HepG2 (cell line): ENCODE measurements at regions not wholly inside any gene's neighbourhood (a gene's known extent, or its start where the extent isn't known, plus 50 kb on each side); places are given as distances from the start of the nearest gene placed in this dataset.

Source experiments
- ATAC-seq: fragments of 200-7000 bp; cut with Tn5 transposase; 3 replicates; pipeline ENCODE4 v1.9.1; 2020; ENCODE audit warnings: mild to moderate bottlenecking, moderate library complexity
- BruUV-seq: library from RNA; stranded (reverse); fragments of 400-500 nt; replicated peaks from 2 replicates; lab custom pipeline; 2021; lab: Mats Ljungman, UMichigan
- CTCF ChIA-PET: fragments of 300-600 bp; formaldehyde crosslinking; extraction: SDS; loops from one replicate; lab custom pipeline; 2021; ENCODE audit warnings: low total read pairs, inconsistent platforms, low intra/inter-chr PET ratio; lab: Yijun Ruan, JAX
- POLR2A ChIA-PET: fragments of 350-600 bp; sonication (Branson Sonifier 250); formaldehyde crosslinking; loops from one replicate; lab custom pipeline; 2020; ENCODE audit warnings: antibody characterized with exemption, inconsistent platforms; lab: Yijun Ruan, JAX
- DNase-seq: peaks from one replicate; pipeline ENCODE4 v3.0.0-alpha.2; 2015; ENCODE audit warnings: low spot score
- FAIRE-seq: peaks from 3 replicates; lab custom pipeline; 2011; peaks lifted over from hg19 to GRCh38; lab: Jason Lieb, UNC
- H2AFZ ChIP-seq: one replicate; pipeline ENCODE4 v1.6.1; 2011; ENCODE audit warnings: low read length, inconsistent platforms
- H3K27ac ChIP-seq: fragments of 300-600 bp; 3 replicates; pipeline ENCODE4 v1.8.0; 2011; ENCODE audit warnings: mixed run types, mild to moderate bottlenecking, mixed read lengths, low read length, inconsistent platforms; ENCODE audit not compliant: insufficient read depth; ENCODE audit errors: extremely low read length
- H3K27me3 ChIP-seq, 2 experiments: fragments of 200-600 bp in 1 of 2; 2 replicates in 1 of 2; 3 replicates in 1 of 2; pipeline versions ENCODE4 v1.6.0 to v1.8.0; 2011; ENCODE audit warnings: low read length in 2 of 2, mild to moderate bottlenecking in 2 of 2, moderate library complexity in 2 of 2, inconsistent platforms in 1 of 2; ENCODE audit not compliant: insufficient read depth in 2 of 2, control insufficient read depth in 1 of 2
- H3K36me3 ChIP-seq, 2 experiments: fragments of 200-600 bp in 1 of 2; replicated peaks in 1 of 2; 2 replicates in 1 of 2; 3 replicates in 1 of 2; pipeline versions ENCODE4 v1.5.1 to v1.8.0; 2011; ENCODE audit warnings: low read length in 2 of 2, inconsistent platforms in 1 of 2; ENCODE audit not compliant: insufficient read depth in 2 of 2, control insufficient read depth in 1 of 2
- H3K4me1 ChIP-seq: 2 replicates; pipeline ENCODE4 v1.5.1; 2012; ENCODE audit warnings: low read length, inconsistent platforms; ENCODE audit not compliant: insufficient read depth
- H3K4me2 ChIP-seq: 2 replicates; pipeline ENCODE4 v1.6.0; 2011; ENCODE audit warnings: low read depth, low read length, inconsistent platforms
- H3K4me3 ChIP-seq, 3 experiments: fragments of 200-600 bp in 1 of 3; sonication (generic), shearing (Covaris generic) in 1 of 3; replicated peaks in 1 of 3; 2 replicates each; pipeline ENCODE4 v1.5.1; 2011 to 2016; ENCODE audit warnings: low read length in 3 of 3, inconsistent platforms in 2 of 3, low read depth in 2 of 3, mild to moderate bottlenecking in 2 of 3, control low read depth in 1 of 3, mixed read lengths in 1 of 3; ENCODE audit not compliant: insufficient read depth in 1 of 3
- H3K79me2 ChIP-seq: one replicate; pipeline ENCODE4 v1.6.1; 2011; ENCODE audit warnings: low read length, inconsistent platforms; ENCODE audit not compliant: insufficient read depth
- H3K9ac ChIP-seq: 2 replicates; pipeline ENCODE4 v1.6.0; 2011; ENCODE audit warnings: mild to moderate bottlenecking, low read depth, low read length, inconsistent platforms; ENCODE audit not compliant: insufficient read depth
- H3K9me3 ChIP-seq: 2 replicates; pipeline ENCODE4 v1.5.1; 2012; ENCODE audit warnings: mild to moderate bottlenecking, low read length
- H4K20me1 ChIP-seq: 2 replicates; pipeline ENCODE4 v1.6.0; 2011; ENCODE audit warnings: inconsistent platforms, mild to moderate bottlenecking, low read length, moderate library complexity; ENCODE audit not compliant: insufficient read depth
- ELF1 ChIP-seq: sonication (generic); formaldehyde crosslinking; IDR thresholded peaks from 2 replicates; pipeline ENCODE4 v1.4.0; 2020; ENCODE audit warnings: missing genetic modification reagents
- FOXC1 ChIP-seq: sonication (generic); formaldehyde crosslinking; IDR thresholded peaks from 2 replicates; pipeline ENCODE4 v1.8.0; 2022; ENCODE audit warnings: mild to moderate bottlenecking, missing genetic modification reagents, borderline replicate concordance
- GATAD2A ChIP-seq: IDR thresholded peaks from 2 replicates; pipeline ENCODE4 v1.6.1; 2016
- IKZF1 ChIP-seq: fragments of 450-650 bp; IDR thresholded peaks from 2 replicates; pipeline ENCODE4 v1.7.1; 2016
- NFKB2 ChIP-seq: sonication (generic); formaldehyde crosslinking; IDR thresholded peaks from 2 replicates; pipeline ENCODE4 v1.4.0; 2020; ENCODE audit warnings: missing genetic modification reagents, borderline replicate concordance
- SMC3 ChIP-seq: IDR thresholded peaks from 2 replicates; pipeline ENCODE4 v1.6.1; 2011; ENCODE audit warnings: low read length, improper control_type of control experiment
- SP5 ChIP-seq: IDR thresholded peaks from 2 replicates; pipeline ENCODE4 v1.6.1; 2016; ENCODE audit warnings: low read depth, borderline replicate concordance
- SRSF4 ChIP-seq: fragments of 200-400 bp; formaldehyde crosslinking; IDR thresholded peaks from one replicate; pipeline ENCODE4 v1.6.1; 2018; ENCODE audit warnings: mild to moderate bottlenecking, low read depth, low read length, moderate library complexity; ENCODE audit not compliant: poor library complexity, severe bottlenecking
- THAP11 ChIP-seq: IDR thresholded peaks from 2 replicates; pipeline ENCODE4 v1.6.1; 2016; ENCODE audit warnings: missing biosample characterization, missing genetic modification reagents
- THAP8 ChIP-seq: sonication (generic); formaldehyde crosslinking; IDR thresholded peaks from 2 replicates; pipeline ENCODE4 v1.5.1; 2020; ENCODE audit warnings: missing genetic modification reagents, mild to moderate bottlenecking, borderline replicate concordance
- ZBTB44 ChIP-seq: sonication (generic); formaldehyde crosslinking; IDR thresholded peaks from 2 replicates; pipeline ENCODE4 v1.4.0; 2020; ENCODE audit warnings: missing genetic modification reagents
- ZKSCAN5 ChIP-seq: sonication (generic); formaldehyde crosslinking; IDR thresholded peaks from 2 replicates; pipeline ENCODE4 v1.5.1; 2020; ENCODE audit warnings: mild to moderate bottlenecking, missing genetic modification reagents
- ZNF124 ChIP-seq: sonication (generic); formaldehyde crosslinking; IDR thresholded peaks from 2 replicates; pipeline ENCODE4 v1.4.0; 2020; ENCODE audit warnings: missing genetic modification reagents
- ZNF274 ChIP-seq: sonication (generic); formaldehyde crosslinking; IDR thresholded peaks from 2 replicates; pipeline ENCODE4 v1.5.1; 2020; ENCODE audit warnings: mild to moderate bottlenecking, missing genetic modification reagents
- ZNF382 ChIP-seq: sonication (generic); formaldehyde crosslinking; IDR thresholded peaks from 2 replicates; pipeline ENCODE4 v1.5.0; 2020; ENCODE audit warnings: missing genetic modification reagents, mild to moderate bottlenecking, borderline replicate concordance
- ZNF530 ChIP-seq: sonication (generic); formaldehyde crosslinking; IDR thresholded peaks from 2 replicates; pipeline ENCODE4 v1.5.0; 2020; ENCODE audit warnings: low read depth, mild to moderate bottlenecking, missing genetic modification reagents
- ZNF547 ChIP-seq: sonication (generic); formaldehyde crosslinking; IDR thresholded peaks from 2 replicates; pipeline ENCODE4 v1.5.1; 2020; ENCODE audit warnings: mild to moderate bottlenecking, missing genetic modification reagents
- ZNF605 ChIP-seq: sonication (generic); formaldehyde crosslinking; IDR thresholded peaks from 2 replicates; pipeline ENCODE4 v1.8.0; 2022; ENCODE audit warnings: mild to moderate bottlenecking, missing genetic modification reagents
- ZNF639 ChIP-seq: conservative IDR thresholded peaks from 2 replicates; pipeline ENCODE4 v1.6.1; 2018; ENCODE audit warnings: missing genetic modification reagents
- ZNF816 ChIP-seq: sonication (generic); formaldehyde crosslinking; IDR thresholded peaks from 2 replicates; pipeline ENCODE4 v1.8.0; 2022; ENCODE audit warnings: missing genetic modification reagents, mild to moderate bottlenecking, borderline replicate concordance
- ZSCAN30 ChIP-seq: sonication (generic); formaldehyde crosslinking; IDR thresholded peaks from 2 replicates; pipeline ENCODE4 v1.5.0; 2020; ENCODE audit warnings: mild to moderate bottlenecking, missing genetic modification reagents
- WGBS: methylation state at CpG from one replicate; pipeline ENCODE4 v1.1.6; 2017; ENCODE audit warnings: low lambda C conversion rate; 5-methylcytosine and 5-hydroxymethylcytosine counted together
- in situ Hi-C: cut with HindIII; loops from 2 replicates; pipeline ENCODE4 v1.10.0; 2017; ENCODE audit warnings: low pct_unique_long_range_greater_than_20kb; ENCODE audit not compliant: extremely low pct_ligation_motif_present
- intact Hi-C: fragments of 100-400 bp; cut with micrococcal nuclease; formaldehyde crosslinking; loops from one replicate; pipeline ENCODE4 v1.10.0; 2022; ENCODE audit not compliant: unreplicated experiment

GRCh38 chr2:168336786-168337388 lies 89.5 kb upstream of the STK39 start:
- peak; percentile 69 for DNase-seq
- WGBS, result 6% methylated on average over 6 of the region's 6 CpGs
- H2AFZ ChIP-seq, result no peak overlapping the region
- in situ Hi-C loops (loop anchor here (5.0 kb wide), 1 partner anchor 175 kb away; no protein-coding TSS in a partner anchor), intact Hi-C loops (loop anchor here (1.0 kb wide), 3 partner anchors 89 to 201 kb away; no protein-coding TSS in a partner anchor)
- ATAC-seq, result peak; percentile 99
- H4K20me1 ChIP-seq, result no peaks in the 10 kb centered on the region
- POLR2A ChIA-PET, result no interaction called here
- H3K79me2 ChIP-seq, result no peaks in the 10 kb centered on the region
- no peak overlapping the region for H3K27ac ChIP-seq
- BruUV-seq, result no TSS peak
- H3K27me3 ChIP-seq, result peaks cover 1 to 10% of the 10 kb centered on the region in 2 experiments; a peak in 2 of 5 replicates
- no peaks in the 10 kb centered on the region for H3K9me3 ChIP-seq
- no peak overlapping the region for H3K9ac ChIP-seq
- peak overlapping the region; percentile 16; the same call in 1 of the 2 replicates for H3K4me2 ChIP-seq
- peaks cover 5% of the 10 kb centered on the region; the same call in 1 of the 2 replicates for H3K4me1 ChIP-seq
- H3K4me3 ChIP-seq, result no peak overlapping the region
- FAIRE-seq, result peak; percentile 93
- CTCF ChIA-PET, result interaction anchor here (0.6 to 1.4 kb wide), 4 partner anchors 176 to 218 kb away, joined by 3 to 8 read pairs (median 5); no protein-coding TSS in a partner anchor
- H3K36me3 ChIP-seq, result no peaks in the 10 kb centered on the region
- TF ChIP-seq ZNF124 (CRISPR knock-in tag) (no peak), ELF1 (CRISPR knock-in tag) (peak; percentile 77), ZNF547 (CRISPR knock-in tag) (no peak), ZKSCAN5 (CRISPR knock-in tag) (no peak), THAP8 (no peak), ZNF605 (CRISPR knock-in tag) (no peak; the same call in 1 of the 2 replicates), THAP11 (CRISPR knock-in tag) (0 out of 2 replicates have a peak, but pooled peaks have one; percentile 18), ZNF639 (CRISPR knock-in tag) (no peak), NFKB2 (CRISPR knock-in tag) (no peak), SMC3 (peak; percentile 92), IKZF1 (no peak), FOXC1 (CRISPR knock-in tag) (0 out of 2 replicates have a peak, but pooled peaks have one; percentile 25), ZBTB44 (CRISPR knock-in tag) (no peak), SRSF4 (no peak), SP5 (no peak), ZSCAN30 (CRISPR knock-in tag) (no peak), ZNF382 (CRISPR knock-in tag) (no peak), ZNF816 (no peak), ZNF530 (CRISPR knock-in tag) (no peak), ZNF274 (CRISPR knock-in tag) (no peak), GATAD2A (peak; percentile 45; the same call in 1 of the 2 replicates)
